GM18499 (cell line): ENCODE measurements at regions not wholly inside any gene's neighbourhood (a gene's known extent, or its start where the extent isn't known, plus 50 kb on each side); places are given as distances from the start of the nearest gene placed in this dataset.

Experiments used
- ATAC-seq: cut with Tn5 transposase; IDR thresholded peaks from one replicate; pipeline ENCODE4 v1.9.1; 2021; ENCODE audit warnings: moderate number of reproducible peaks; ENCODE audit not compliant: insufficient read depth, unreplicated experiment

DNA sequence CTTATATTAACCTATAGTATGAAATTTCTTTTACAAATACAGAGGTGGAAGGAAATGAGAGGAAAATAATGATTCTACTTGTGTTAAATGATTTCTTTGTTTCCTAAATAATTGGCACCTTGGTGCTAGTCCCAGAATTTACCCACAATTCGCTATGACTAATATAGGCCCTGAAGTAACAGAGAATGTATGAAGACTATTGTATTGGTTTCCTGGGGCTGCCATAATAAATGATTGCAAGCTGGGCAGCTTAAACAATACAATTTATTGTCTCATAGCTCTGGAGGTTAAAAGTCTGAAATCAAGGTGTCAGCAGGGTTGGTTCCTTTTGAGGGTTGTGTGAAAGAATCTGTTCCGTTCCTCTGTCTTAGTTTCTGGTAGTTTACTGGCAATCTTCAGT is 74.8 kb upstream of the GPRIN3 start:
- ATAC-seq, result no peak

GRCh38 chr4:89380980-89381379 is 73.4 kb upstream of the GPRIN3 start:
- no peak for ATAC-seq

DNA sequence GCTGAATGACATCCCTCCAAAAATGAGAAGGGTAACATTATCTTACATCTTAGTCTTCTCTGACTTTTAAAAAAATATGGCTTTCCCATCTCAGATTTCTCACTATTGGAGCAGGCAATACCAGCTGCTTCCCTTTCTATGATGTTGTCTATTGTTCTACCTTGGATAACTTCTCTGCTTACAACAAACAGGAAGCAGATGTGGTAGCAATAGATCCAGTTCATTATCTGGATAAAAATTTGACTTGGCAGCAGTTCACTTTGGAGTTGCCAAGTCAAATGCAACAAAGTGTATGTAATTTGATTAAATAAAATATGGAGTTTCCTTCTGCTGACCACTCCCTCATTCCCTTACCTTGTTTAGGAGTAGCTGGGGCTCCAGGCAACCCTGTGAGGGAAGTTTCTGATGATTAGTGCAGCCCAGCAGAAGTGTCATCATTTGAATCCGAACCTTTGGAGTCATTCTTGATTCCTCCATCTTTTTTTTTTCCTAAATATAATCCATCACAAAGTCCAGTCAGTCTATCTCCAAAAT is 72.0 kb upstream of the GPRIN3 start:
- no peak for ATAC-seq

GRCh38 chr4:89373394-89373793 is 65.8 kb upstream of the GPRIN3 start:
- ATAC-seq, result no peak

GRCh38 chr4:89371614-89372013 is 64.0 kb upstream of the GPRIN3 start:
- ATAC-seq, result no peak

DNA sequence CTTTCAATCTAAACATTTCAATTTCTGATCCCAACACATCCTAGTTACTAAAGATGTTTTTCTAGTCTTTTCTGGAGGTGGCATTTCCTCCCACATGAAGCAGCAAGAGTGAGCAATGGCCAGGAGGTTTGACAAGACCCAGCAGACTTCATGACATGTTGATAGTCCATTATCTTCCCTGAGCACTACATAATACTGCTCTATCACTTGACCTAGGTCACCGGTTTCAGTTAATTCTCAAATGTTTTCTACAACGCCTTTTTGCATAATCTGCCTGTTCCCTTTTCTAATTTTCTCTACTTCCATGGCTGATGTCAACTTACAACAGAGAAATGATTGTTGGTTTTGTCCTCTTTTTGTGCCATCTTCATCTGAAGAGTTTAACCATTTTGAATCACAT is 62.0 kb upstream of the GPRIN3 start:
- ATAC-seq, result no peak

GRCh38 chr4:89368861-89369260 is 61.3 kb upstream of the GPRIN3 start:
- no peak for ATAC-seq

DNA sequence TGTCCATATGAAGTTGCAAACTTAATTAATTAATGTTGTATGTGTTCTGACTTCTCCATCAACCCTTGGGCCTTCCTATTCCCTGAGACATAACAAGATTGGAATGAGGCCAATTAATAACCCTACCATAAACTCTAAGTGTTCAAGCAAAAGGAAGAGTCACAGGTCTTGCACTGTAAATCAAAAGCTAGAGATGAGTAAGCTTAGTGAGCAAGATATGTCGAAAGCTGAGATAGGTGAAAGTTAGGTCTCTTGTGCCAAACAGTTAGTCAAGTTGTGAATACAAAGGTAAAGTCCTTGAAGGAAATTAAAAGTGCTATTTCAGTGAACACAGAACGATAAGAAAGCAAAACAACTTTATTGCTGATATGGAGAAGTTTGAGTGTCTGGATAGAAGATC is 58.2 kb upstream of the GPRIN3 start:
- ATAC-seq, result no peak

GRCh38 chr4:89365375-89365774 is 57.8 kb upstream of the GPRIN3 start:
- no peak for ATAC-seq

DNA sequence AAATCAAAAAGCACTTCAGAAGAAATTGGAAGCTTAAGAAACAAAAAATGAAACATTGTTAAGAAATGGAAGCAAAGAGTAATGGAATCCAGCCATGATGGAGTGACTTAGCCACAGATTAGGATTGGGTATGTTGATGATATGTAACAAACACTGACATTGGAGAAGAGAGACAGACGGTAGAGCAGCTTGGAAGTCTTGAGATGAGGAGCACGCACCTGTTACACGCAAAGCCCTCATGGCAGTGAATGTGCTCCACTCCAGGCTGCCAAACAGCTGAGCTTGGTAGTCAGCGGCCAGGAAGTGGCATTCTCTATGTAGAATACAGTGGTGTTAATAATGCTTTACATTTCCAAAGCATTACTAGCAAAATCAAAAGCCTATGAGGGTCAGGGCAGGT is 56.9 kb upstream of the GPRIN3 start:
- ATAC-seq, result no peak

GRCh38 chr4:89363786-89364185 is 56.2 kb upstream of the GPRIN3 start:
- no peak for ATAC-seq

GRCh38 chr4:89358935-89359638 is 51.5 kb upstream of the GPRIN3 start:
- no peak for ATAC-seq

DNA sequence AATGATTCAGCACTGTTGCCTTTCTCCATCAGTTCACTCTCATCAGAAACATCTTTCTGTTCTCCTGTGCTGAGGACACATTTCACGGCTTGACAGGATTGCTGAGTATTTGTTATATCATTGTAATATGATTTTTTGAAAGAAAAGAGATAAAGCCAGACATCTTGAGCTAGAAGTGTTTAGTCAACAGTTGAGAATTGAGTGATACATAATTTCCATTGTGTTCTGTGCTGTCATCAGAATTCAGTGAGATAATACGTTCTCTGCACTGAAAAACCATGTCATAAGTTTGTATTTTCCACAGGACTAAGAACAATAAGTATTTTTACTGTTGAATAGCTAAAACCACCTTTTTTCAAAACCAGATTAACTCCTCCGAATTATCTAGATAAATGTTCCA is 50.2 kb upstream of the GPRIN3 start:
- no peak for ATAC-seq
